Ectodermal cell (in vitro differentiated cells): ENCODE measurements at regions not wholly inside any gene's neighbourhood (a gene's known extent, or its start where the extent isn't known, plus 50 kb on each side); places are given as distances from the start of the nearest gene placed in this dataset.

Experiments used
- H3K27ac ChIP-seq: 2 replicates; pipeline ENCODE4 v1.7.0; 2013; ENCODE audit warnings: mild to moderate bottlenecking, low read depth, low read length; ENCODE audit not compliant: insufficient read depth, poor library complexity, severe bottlenecking
- H3K27me3 ChIP-seq: 2 replicates; pipeline ENCODE4 v1.7.0; 2013; ENCODE audit warnings: mild to moderate bottlenecking, low read length; ENCODE audit not compliant: insufficient read depth, control insufficient read depth, poor library complexity, severe bottlenecking
- H3K36me3 ChIP-seq: one replicate; pipeline ENCODE4 v1.7.0; 2013; ENCODE audit warnings: low read length; ENCODE audit not compliant: control insufficient read depth, insufficient read depth
- H3K4me1 ChIP-seq: one replicate; pipeline ENCODE4 v1.7.0; 2013; ENCODE audit warnings: low read length; ENCODE audit not compliant: control insufficient read depth, insufficient read depth
- H3K4me3 ChIP-seq: 2 replicates; pipeline ENCODE4 v1.7.0; 2013; ENCODE audit warnings: low read depth, low read length, control low read depth; ENCODE audit not compliant: insufficient read depth
- H3K9me3 ChIP-seq: 2 replicates; pipeline ENCODE4 v1.7.0; 2013; ENCODE audit warnings: mild to moderate bottlenecking, low read length, moderate library complexity; ENCODE audit not compliant: control insufficient read depth
- WGBS, 2 experiments: methylation state at CpG; one replicate each; pipeline ENCODE4 v1.1.7; 2013; ENCODE audit warnings: missing lambda C conversion rate in 2 of 2; 5-methylcytosine and 5-hydroxymethylcytosine counted together

DNA sequence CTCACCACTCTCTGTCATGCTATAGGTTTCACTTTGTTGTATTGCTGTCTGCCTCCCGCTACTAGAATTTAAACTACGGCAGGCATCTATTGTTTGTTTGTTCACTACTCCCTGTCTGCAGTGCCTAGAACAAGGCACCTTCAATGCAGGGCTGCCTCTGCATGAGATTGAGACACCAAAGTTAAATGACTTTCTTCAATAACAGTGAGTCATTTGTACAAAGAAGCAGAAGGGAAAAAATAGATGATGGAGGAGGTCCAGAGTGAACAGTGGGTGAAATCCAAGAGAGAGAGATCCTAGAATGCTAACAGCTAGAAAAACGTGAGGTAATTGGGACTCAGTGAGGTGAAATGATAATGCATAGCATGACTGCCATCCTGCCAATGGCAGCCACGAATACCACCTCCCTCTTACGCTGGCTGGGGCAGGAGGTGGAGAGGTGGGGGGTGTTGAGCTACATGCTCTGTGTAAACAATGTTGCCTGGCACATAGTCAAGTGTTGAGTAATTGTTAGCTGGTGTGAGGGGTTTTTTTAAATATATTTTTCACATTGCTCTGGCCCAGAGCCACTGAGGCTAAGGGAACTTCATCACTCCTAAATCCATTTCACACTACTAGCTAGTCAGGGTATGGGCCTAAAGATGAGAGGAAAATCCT, 367.6 kb downstream of the RPS29 start:
- Histone ChIP-seq H3K4me1 (no peaks in the 10 kb centered on the region), H3K4me3 (no peak overlapping the region), H3K27ac (no peak overlapping the region), H3K9me3 (no peaks in the 10 kb centered on the region), H3K27me3 (no peaks in the 10 kb centered on the region), H3K36me3 (no peaks in the 10 kb centered on the region)
- 87 to 90% methylated on average over 5 of the region's 5 CpGs for WGBS, 2 experiments

GRCh38 chr14:49212721-49213120, 373.5 kb downstream of the RPS29 start:
- Histone ChIP-seq H3K9me3 (no peaks in the 10 kb centered on the region), H3K4me3 (no peak overlapping the region), H3K4me1 (no peaks in the 10 kb centered on the region), H3K27ac (no peak overlapping the region), H3K36me3 (no peaks in the 10 kb centered on the region), H3K27me3 (no peaks in the 10 kb centered on the region)
- WGBS, 2 experiments, result 87 to 92% methylated on average over 4 of the region's 4 CpGs

DNA sequence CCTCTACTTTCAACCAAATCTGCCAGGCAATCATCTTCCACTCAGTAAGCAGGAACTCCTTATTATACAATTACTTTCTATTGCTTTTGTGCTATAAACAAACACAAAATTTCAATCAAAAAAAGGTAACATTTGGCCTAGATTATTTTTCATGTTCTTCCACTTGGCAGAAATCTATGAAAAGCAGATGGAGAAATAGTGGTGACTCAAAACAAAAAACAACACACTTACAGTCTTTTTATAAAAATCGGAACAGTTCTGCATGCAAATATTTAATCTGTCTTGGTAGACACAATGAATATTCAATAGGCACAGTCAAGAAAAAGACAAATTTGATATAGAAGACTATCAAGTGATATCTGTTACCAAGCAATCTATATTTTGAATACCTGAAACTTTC, 376.8 kb downstream of the RPS29 start:
- Histone ChIP-seq H3K27me3 (no peaks in the 10 kb centered on the region), H3K9me3 (no peaks in the 10 kb centered on the region), H3K4me1 (no peaks in the 10 kb centered on the region), H3K27ac (no peak overlapping the region), H3K36me3 (no peaks in the 10 kb centered on the region), H3K4me3 (no peak overlapping the region)
- 100% methylated on average over 1 of the region's 1 CpG for WGBS, 2 experiments

- H3K27me3 ChIP-seq, result no peaks in the 10 kb centered on the region
Measured at GRCh38 chr14:49206828-49207227, 379.4 kb downstream of the RPS29 start.

GRCh38 chr14:49203676-49204075, 382.5 kb downstream of the RPS29 start:
- no peak overlapping the region for H3K4me3 ChIP-seq
- H3K36me3 ChIP-seq, result no peaks in the 10 kb centered on the region
- WGBS, 2 experiments, result 89 to 90% methylated on average over 2 of the region's 2 CpGs
- no peak overlapping the region for H3K27ac ChIP-seq
- H3K9me3 ChIP-seq, result no peaks in the 10 kb centered on the region
- H3K4me1 ChIP-seq, result no peaks in the 10 kb centered on the region
- no peaks in the 10 kb centered on the region for H3K27me3 ChIP-seq

More at GRCh38 chr14:49206828-49207227, 379.4 kb downstream of the RPS29 start:
- H3K4me1 ChIP-seq, result no peaks in the 10 kb centered on the region
- H3K36me3 ChIP-seq, result no peaks in the 10 kb centered on the region
- WGBS, 2 experiments, result 91 to 93% methylated on average over 8 to 9 of the region's 9 CpGs
- no peak overlapping the region for H3K4me3 ChIP-seq
- no peaks in the 10 kb centered on the region for H3K9me3 ChIP-seq
- H3K27ac ChIP-seq, result no peak overlapping the region

GRCh38 chr14:49199159-49199558, 387.0 kb downstream of the RPS29 start:
- Histone ChIP-seq H3K27me3 (no peaks in the 10 kb centered on the region), H3K4me3 (no peak overlapping the region), H3K36me3 (no peaks in the 10 kb centered on the region), H3K9me3 (no peaks in the 10 kb centered on the region), H3K4me1 (peaks cover 2% of the 10 kb centered on the region), H3K27ac (no peak overlapping the region)
- WGBS, 2 experiments, result 86 to 94% methylated on average over 3 to 4 of the region's 4 CpGs

DNA sequence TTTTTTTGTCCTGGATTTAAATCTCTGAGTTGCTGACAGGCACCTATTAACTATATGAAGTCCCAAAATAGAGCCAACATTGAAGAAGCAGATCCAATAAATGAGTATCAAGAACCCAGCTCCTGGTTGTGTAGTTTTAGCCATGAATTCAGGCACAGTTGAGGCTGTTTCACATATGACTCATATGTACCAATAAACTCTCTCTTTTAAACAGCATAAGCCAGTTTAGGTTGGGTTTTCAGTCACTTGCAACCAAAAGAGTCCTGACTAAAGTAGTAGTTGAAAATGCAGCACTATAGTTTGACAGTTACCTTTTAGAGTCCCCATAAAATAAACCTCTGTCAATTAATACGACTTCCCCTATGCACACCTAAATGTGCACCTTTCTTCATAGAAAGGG, 389.9 kb downstream of the RPS29 start:
- Histone ChIP-seq H3K4me3 (no peak overlapping the region), H3K4me1 (peaks cover 7% of the 10 kb centered on the region), H3K9me3 (no peaks in the 10 kb centered on the region), H3K36me3 (no peaks in the 10 kb centered on the region), H3K27ac (no peak overlapping the region), H3K27me3 (no peaks in the 10 kb centered on the region)
- WGBS, 2 experiments, result 93 to 96% methylated on average over 1 of the region's 1 CpG

DNA sequence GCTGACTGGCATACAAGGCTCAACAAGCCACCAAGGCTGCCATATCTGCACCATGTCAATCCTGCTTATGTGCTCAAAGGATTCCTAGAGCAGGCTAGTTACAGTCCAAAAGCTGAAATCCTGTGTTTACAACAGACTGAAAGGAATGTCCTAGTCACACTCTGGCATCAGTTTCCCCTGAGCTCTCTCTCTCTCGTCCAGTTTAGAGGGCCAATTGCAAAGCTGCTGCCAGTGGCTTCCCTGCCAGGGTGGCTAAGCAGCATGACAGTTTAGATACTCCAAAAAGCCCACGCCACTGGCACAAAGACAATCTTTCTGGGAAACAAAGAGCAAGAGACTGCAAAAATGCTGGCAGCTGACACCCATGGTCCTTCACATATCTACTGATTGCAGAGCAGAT, 392.1 kb downstream of the RPS29 start:
- Histone ChIP-seq H3K36me3 (no peaks in the 10 kb centered on the region), H3K4me1 (peaks cover 7% of the 10 kb centered on the region), H3K4me3 (no peak overlapping the region), H3K9me3 (no peaks in the 10 kb centered on the region), H3K27ac (no peak overlapping the region), H3K27me3 (no peaks in the 10 kb centered on the region)
- WGBS, 2 experiments, result 77 to 88% methylated on average over 2 of the region's 2 CpGs

DNA sequence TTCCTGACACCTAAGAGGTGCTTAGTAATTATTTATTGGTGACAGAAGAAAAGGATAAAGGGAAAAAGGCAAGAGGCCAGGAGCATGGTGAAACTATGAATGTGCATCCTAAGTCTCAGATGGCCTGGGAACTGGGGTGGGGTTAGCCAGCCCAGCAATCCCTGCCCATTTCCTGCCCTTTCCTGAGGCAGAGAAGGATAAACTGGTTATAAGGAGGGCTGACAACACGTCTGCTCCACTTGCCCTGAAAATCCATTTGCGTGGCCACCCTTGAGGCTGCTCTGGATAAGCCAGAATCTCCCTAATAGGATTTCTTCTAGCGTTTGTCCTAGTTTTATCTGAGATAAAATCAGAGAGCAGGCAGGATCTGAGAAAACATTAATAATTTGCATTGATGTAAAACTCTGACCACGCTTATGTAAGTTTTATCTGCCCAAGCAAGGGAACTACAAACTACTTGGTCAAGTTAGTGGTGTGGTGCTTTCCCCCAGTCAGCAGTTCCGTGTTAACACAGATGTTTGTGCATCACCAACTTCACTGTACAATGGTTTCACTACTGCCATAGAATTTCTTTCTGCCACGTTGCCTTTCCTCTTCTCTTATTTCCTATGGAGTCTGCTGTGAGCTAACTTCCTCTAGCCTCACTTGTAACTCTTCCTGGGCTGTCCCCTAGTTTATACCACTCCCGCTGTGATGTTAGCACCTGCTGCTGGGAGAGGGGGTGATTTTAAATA, 392.7 kb downstream of the RPS29 start:
- 84% methylated on average over 6 to 7 of the region's 7 CpGs for WGBS, 2 experiments
- Histone ChIP-seq H3K4me1 (peaks cover 7% of the 10 kb centered on the region), H3K27me3 (no peaks in the 10 kb centered on the region), H3K27ac (no peak overlapping the region), H3K4me3 (no peak overlapping the region), H3K36me3 (no peaks in the 10 kb centered on the region), H3K9me3 (no peaks in the 10 kb centered on the region)

DNA sequence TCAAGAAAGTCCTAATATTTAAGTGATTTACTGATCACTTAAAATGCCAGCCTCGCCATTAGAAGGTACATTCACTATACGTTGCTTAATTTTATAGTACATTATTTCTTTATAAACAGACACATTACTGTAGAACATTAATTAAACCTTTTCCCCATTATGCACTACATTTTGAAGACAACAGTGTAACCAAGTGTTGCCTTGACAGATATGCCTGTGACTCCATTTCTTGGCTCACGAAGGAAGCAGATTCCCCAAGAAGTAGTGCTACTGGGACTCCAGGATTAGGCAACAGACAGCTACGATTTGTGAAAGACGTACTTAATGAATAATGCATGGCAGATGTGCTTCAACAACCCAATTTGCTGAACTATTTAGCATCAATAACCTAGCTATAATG, 394.8 kb downstream of the RPS29 start:
- peaks cover 7% of the 10 kb centered on the region for H3K4me1 ChIP-seq
- no peaks in the 10 kb centered on the region for H3K9me3 ChIP-seq
- WGBS, 2 experiments, result 74 to 94% methylated on average over 3 to 5 of the region's 5 CpGs
- no peak overlapping the region for H3K27ac ChIP-seq
- H3K4me3 ChIP-seq, result no peak overlapping the region
- H3K27me3 ChIP-seq, result no peaks in the 10 kb centered on the region
- H3K36me3 ChIP-seq, result no peaks in the 10 kb centered on the region
